Type B pancreatic cell (in vitro differentiated cells): ENCODE measurements at regions not wholly inside any gene's neighbourhood (a gene's known extent, or its start where the extent isn't known, plus 50 kb on each side); places are given as distances from the start of the nearest gene placed in this dataset.

Experiments
- DNase-seq: peaks from one replicate; pipeline ENCODE4 v3.0.0; 2021; ENCODE audit warnings: mixed read lengths; ENCODE audit not compliant: unreplicated experiment; ENCODE audit errors: extremely low spot score
- H3K27ac Mint-ChIP-seq: 2 replicates; pipeline ENCODE4 v1.8.0; 2021; ENCODE audit warnings: mild to moderate bottlenecking, mixed read lengths
- H3K27me3 Mint-ChIP-seq: 2 replicates; pipeline ENCODE4 v1.8.0; 2021; ENCODE audit warnings: mixed read lengths
- H3K36me3 Mint-ChIP-seq: 2 replicates; pipeline ENCODE4 v1.8.0; 2021; ENCODE audit warnings: mixed read lengths
- H3K4me1 Mint-ChIP-seq: one replicate; pipeline ENCODE4 v1.8.0; 2021; ENCODE audit warnings: mixed read lengths; ENCODE audit not compliant: unreplicated experiment
- H3K4me3 Mint-ChIP-seq: 2 replicates; pipeline ENCODE4 v1.8.0; 2021; ENCODE audit warnings: mild to moderate bottlenecking, mixed read lengths
- H3K9me3 Mint-ChIP-seq: 2 replicates; pipeline ENCODE4 v1.8.0; 2021; ENCODE audit warnings: mixed read lengths
- CTCF ChIP-seq: fragments of 200-600 bp; sonication (generic); conservative IDR thresholded peaks from 2 replicates; pipeline ENCODE4 v1.5.0; 2021; ENCODE audit warnings: antibody characterized with exemption, mild to moderate bottlenecking

- Mint-ChIP-seq H3K4me1 (no peaks in the 10 kb centered on the region), H3K9me3 (peaks cover 4% of the 10 kb centered on the region), H3K27ac (no peak overlapping the region), H3K36me3 (no peaks in the 10 kb centered on the region), H3K27me3 (peaks cover 2% of the 10 kb centered on the region), H3K4me3 (no peak overlapping the region)
- no peak for DNase-seq
- no peak for TF ChIP-seq CTCF
Observed at GRCh38 chr6:119552021-119552420, 202.5 kb upstream of the MAN1A1 start.

- no peak overlapping the region for H3K4me3 Mint-ChIP-seq
Observed at GRCh38 chr6:119547024-119547423, 197.5 kb upstream of the MAN1A1 start.

GRCh38 chr6:119545245-119545644 is 195.7 kb upstream of the MAN1A1 start:
- H3K27ac Mint-ChIP-seq = no peak overlapping the region
- H3K27me3 Mint-ChIP-seq = peaks cover 6% of the 10 kb centered on the region
- no peak for TF ChIP-seq CTCF
- H3K4me1 Mint-ChIP-seq = peaks cover 15% of the 10 kb centered on the region
- H3K4me3 Mint-ChIP-seq = no peak overlapping the region
- H3K36me3 Mint-ChIP-seq = no peaks in the 10 kb centered on the region
- no peaks in the 10 kb centered on the region for H3K9me3 Mint-ChIP-seq
- no peak for DNase-seq

More at GRCh38 chr6:119547024-119547423, 197.5 kb upstream of the MAN1A1 start:
- no peak for DNase-seq
- Mint-ChIP-seq H3K4me1 (peaks cover 1% of the 10 kb centered on the region), H3K9me3 (no peaks in the 10 kb centered on the region), H3K36me3 (no peaks in the 10 kb centered on the region), H3K27me3 (peaks cover 2% of the 10 kb centered on the region), H3K27ac (no peak overlapping the region)
- TF ChIP-seq CTCF = no peak

GRCh38 chr6:119544325-119545175 is 195.0 kb upstream of the MAN1A1 start:
- no peak overlapping the region for H3K27ac Mint-ChIP-seq
- H3K4me1 Mint-ChIP-seq = peaks cover 15% of the 10 kb centered on the region
- peaks cover 6% of the 10 kb centered on the region for H3K27me3 Mint-ChIP-seq
- no peak for TF ChIP-seq CTCF
- no peaks in the 10 kb centered on the region for H3K9me3 Mint-ChIP-seq
- no peak for DNase-seq
- H3K4me3 Mint-ChIP-seq = no peak overlapping the region
- H3K36me3 Mint-ChIP-seq = no peaks in the 10 kb centered on the region

- Mint-ChIP-seq H3K4me3 (no peak overlapping the region), H3K9me3 (no peaks in the 10 kb centered on the region), H3K27ac (no peak overlapping the region), H3K4me1 (peaks cover 15% of the 10 kb centered on the region), H3K27me3 (peaks cover 6% of the 10 kb centered on the region), H3K36me3 (no peaks in the 10 kb centered on the region)
- DNase-seq = no peak
- TF ChIP-seq CTCF = no peak
Observed at GRCh38 chr6:119543332-119543731, 193.8 kb upstream of the MAN1A1 start.
